Liver (tissue), 8 donors: ENCODE measurements at regions not wholly inside any gene's neighbourhood (a gene's known extent, or its start where the extent isn't known, plus 50 kb on each side); places are given as distances from the start of the nearest gene placed in this dataset.

Source experiments
- DNase-seq: peaks from one replicate; pipeline ENCODE4 v3.0.0-alpha.2; 2017; ENCODE audit warnings: low spot score
- H3K27ac ChIP-seq, 2 donors: one replicate each; pipeline ENCODE4 v1.7.0; 2013; ENCODE audit warnings: inconsistent platforms in 2 of 2, low read length in 2 of 2, control low read depth in 1 of 2, low read depth in 1 of 2, mild to moderate bottlenecking in 1 of 2
- H3K27me3 ChIP-seq, 4 donors: one replicate each; pipeline versions ENCODE4 v1.6.1 to v1.7.0; 2013; ENCODE audit warnings: low read length in 3 of 4, inconsistent platforms in 1 of 4, mild to moderate bottlenecking in 1 of 4, moderate library complexity in 1 of 4; ENCODE audit not compliant: control insufficient read depth in 4 of 4, insufficient read depth in 4 of 4
- H3K36me3 ChIP-seq, 4 donors: one replicate each; pipeline versions ENCODE4 v1.6.1 to v1.7.0; 2013; ENCODE audit warnings: low read length in 3 of 4, mild to moderate bottlenecking in 3 of 4, low read depth in 1 of 4, moderate library complexity in 1 of 4; ENCODE audit not compliant: control insufficient read depth in 4 of 4, insufficient read depth in 3 of 4
- H3K4me1 ChIP-seq, 4 donors: one replicate each; pipeline versions ENCODE4 v1.6.1 to v1.7.0; 2013; ENCODE audit warnings: low read length in 3 of 4, mild to moderate bottlenecking in 3 of 4, moderate library complexity in 1 of 4; ENCODE audit not compliant: control insufficient read depth in 4 of 4, insufficient read depth in 4 of 4
- H3K4me3 ChIP-seq, 3 donors: one replicate each; pipeline versions ENCODE4 v1.6.1 to v1.7.0; 2013; ENCODE audit warnings: low read length in 3 of 3, control low read depth in 1 of 3, low read depth in 1 of 3, mild to moderate bottlenecking in 1 of 3
- H3K9ac ChIP-seq, 2 donors: one replicate each; pipeline ENCODE4 v1.7.0; 2013; ENCODE audit warnings: low read length in 2 of 2, mild to moderate bottlenecking in 2 of 2, moderate library complexity in 2 of 2, control low read depth in 1 of 2, low read depth in 1 of 2
- H3K9me3 ChIP-seq, 4 donors: one replicate each; pipeline versions ENCODE4 v1.6.1 to v1.7.0; 2013; ENCODE audit warnings: low read length in 3 of 4; ENCODE audit not compliant: control insufficient read depth in 4 of 4
- EGR1 ChIP-seq, 2 donors: IDR thresholded peaks; 2 replicates each; pipeline ENCODE4 v1.6.1; 2016 to 2018; ENCODE audit warnings: antibody characterized with exemption in 2 of 2, low read depth in 2 of 2
- FOXA1 ChIP-seq: IDR thresholded peaks from 2 replicates; pipeline ENCODE4 v1.6.1; 2016; ENCODE audit warnings: antibody characterized with exemption
- FOXA2 ChIP-seq: IDR thresholded peaks from 2 replicates; pipeline ENCODE4 v1.6.1; 2016; ENCODE audit warnings: antibody characterized with exemption
- GABPA ChIP-seq, 2 donors: IDR thresholded peaks in 1 of 2; conservative IDR thresholded peaks in 1 of 2; 2 replicates each; pipeline ENCODE4 v1.6.1; 2016; ENCODE audit warnings: antibody characterized with exemption in 2 of 2, mild to moderate bottlenecking in 1 of 2, moderate library complexity in 1 of 2
- HNF4A ChIP-seq, 2 donors: conservative IDR thresholded peaks; 2 replicates each; pipeline ENCODE4 v1.6.1; 2016; ENCODE audit warnings: antibody characterized with exemption in 2 of 2, mild to moderate bottlenecking in 2 of 2
- HNF4G ChIP-seq: IDR thresholded peaks from 2 replicates; pipeline ENCODE4 v1.6.1; 2016; ENCODE audit warnings: antibody characterized with exemption
- JUND ChIP-seq, 2 donors: IDR thresholded peaks; 2 replicates each; pipeline ENCODE4 v1.6.1; 2016; ENCODE audit warnings: antibody characterized with exemption in 2 of 2
- NR2F2 ChIP-seq: IDR thresholded peaks from 2 replicates; pipeline ENCODE4 v1.6.1; 2016; ENCODE audit warnings: antibody characterized with exemption
- RAD21 ChIP-seq, 2 donors: IDR thresholded peaks; 2 replicates each; pipeline ENCODE4 v1.6.1; 2016; ENCODE audit warnings: antibody characterized with exemption in 2 of 2, mild to moderate bottlenecking in 2 of 2
- RXRA ChIP-seq, 2 donors: IDR thresholded peaks; 2 replicates each; pipeline ENCODE4 v1.6.1; 2017 to 2018; ENCODE audit warnings: antibody characterized with exemption in 2 of 2, mild to moderate bottlenecking in 1 of 2
- SP1 ChIP-seq: IDR thresholded peaks from 2 replicates; pipeline ENCODE4 v1.6.1; 2018; ENCODE audit warnings: antibody characterized with exemption, mild to moderate bottlenecking
- TAF1 ChIP-seq: conservative IDR thresholded peaks from 2 replicates; pipeline ENCODE4 v1.6.1; 2016; ENCODE audit warnings: antibody characterized with exemption, mild to moderate bottlenecking
- YY1 ChIP-seq: IDR thresholded peaks from 2 replicates; pipeline ENCODE4 v1.6.1; 2016; ENCODE audit warnings: antibody characterized with exemption, mild to moderate bottlenecking
- WGBS: extraction: QIAGEN DNeasy Blood & Tissue Kit; methylation state at CpG from one replicate; pipeline ENCODE4 v1.1.7; 2013; 5-methylcytosine and 5-hydroxymethylcytosine counted together
- TF ChIP-seq, protein P1 (sequence below): IDR thresholded peaks from 2 replicates; pipeline ENCODE4 v1.6.1; 2016; ENCODE audit warnings: antibody characterized with exemption, mild to moderate bottlenecking
- TF ChIP-seq, protein P2 (sequence below): IDR thresholded peaks from 2 replicates; pipeline ENCODE4 v1.6.1; 2016; ENCODE audit warnings: antibody characterized with exemption
- TF ChIP-seq, protein P3 (sequence below): IDR thresholded peaks from 2 replicates; pipeline ENCODE4 v1.6.1; 2016; ENCODE audit warnings: antibody characterized with exemption
- TF ChIP-seq, protein P4 (sequence below): IDR thresholded peaks from 2 replicates; pipeline ENCODE4 v1.6.1; 2016; ENCODE audit warnings: antibody characterized with exemption
- TF ChIP-seq, protein P5 (sequence below): fragments of 150-350 bp; IDR thresholded peaks from 2 replicates; pipeline ENCODE4 v1.5.1; 2017; ENCODE audit warnings: improper control_type of control experiment, low read depth, low read length; ENCODE audit not compliant: missing input control
- donor health status: healthy.
- donor health status: healthy.
- donor health status: healthy.
- donor health status: healthy.
- donor health status: healthy.

DNA sequence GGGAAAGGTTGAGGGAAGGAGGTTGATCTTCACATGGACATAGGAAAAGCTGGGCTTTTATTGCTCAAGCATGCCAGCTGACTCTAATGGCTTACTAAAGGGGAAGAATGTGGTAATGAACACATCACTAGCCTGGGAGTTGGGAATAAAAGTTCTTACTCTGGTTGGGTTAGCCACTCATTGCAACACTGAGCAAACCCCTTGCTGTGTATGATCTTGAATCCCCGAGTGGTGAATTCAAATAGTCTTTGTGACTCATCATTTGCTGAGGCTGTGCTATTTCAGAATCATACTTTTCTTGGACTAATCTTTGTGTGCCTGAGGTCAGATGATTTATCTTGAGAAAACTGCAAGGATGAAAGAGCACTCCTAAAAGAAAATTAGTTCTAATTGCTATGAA, 304.1 kb upstream of the ANO5 start:
- WGBS, result 63% methylated on average over 1 of the region's 1 CpG
- H3K9ac ChIP-seq, result no peak overlapping the region
- TF ChIP-seq SP1, result no peak
- TF ChIP-seq RAD21 (IDR thresholded peaks at IDR 0.05), result no peak
- TF ChIP-seq, protein P1, sequence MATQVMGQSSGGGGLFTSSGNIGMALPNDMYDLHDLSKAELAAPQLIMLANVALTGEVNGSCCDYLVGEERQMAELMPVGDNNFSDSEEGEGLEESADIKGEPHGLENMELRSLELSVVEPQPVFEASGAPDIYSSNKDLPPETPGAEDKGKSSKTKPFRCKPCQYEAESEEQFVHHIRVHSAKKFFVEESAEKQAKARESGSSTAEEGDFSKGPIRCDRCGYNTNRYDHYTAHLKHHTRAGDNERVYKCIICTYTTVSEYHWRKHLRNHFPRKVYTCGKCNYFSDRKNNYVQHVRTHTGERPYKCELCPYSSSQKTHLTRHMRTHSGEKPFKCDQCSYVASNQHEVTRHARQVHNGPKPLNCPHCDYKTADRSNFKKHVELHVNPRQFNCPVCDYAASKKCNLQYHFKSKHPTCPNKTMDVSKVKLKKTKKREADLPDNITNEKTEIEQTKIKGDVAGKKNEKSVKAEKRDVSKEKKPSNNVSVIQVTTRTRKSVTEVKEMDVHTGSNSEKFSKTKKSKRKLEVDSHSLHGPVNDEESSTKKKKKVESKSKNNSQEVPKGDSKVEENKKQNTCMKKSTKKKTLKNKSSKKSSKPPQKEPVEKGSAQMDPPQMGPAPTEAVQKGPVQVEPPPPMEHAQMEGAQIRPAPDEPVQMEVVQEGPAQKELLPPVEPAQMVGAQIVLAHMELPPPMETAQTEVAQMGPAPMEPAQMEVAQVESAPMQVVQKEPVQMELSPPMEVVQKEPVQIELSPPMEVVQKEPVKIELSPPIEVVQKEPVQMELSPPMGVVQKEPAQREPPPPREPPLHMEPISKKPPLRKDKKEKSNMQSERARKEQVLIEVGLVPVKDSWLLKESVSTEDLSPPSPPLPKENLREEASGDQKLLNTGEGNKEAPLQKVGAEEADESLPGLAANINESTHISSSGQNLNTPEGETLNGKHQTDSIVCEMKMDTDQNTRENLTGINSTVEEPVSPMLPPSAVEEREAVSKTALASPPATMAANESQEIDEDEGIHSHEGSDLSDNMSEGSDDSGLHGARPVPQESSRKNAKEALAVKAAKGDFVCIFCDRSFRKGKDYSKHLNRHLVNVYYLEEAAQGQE, result no peak
- TF ChIP-seq, protein P2, sequence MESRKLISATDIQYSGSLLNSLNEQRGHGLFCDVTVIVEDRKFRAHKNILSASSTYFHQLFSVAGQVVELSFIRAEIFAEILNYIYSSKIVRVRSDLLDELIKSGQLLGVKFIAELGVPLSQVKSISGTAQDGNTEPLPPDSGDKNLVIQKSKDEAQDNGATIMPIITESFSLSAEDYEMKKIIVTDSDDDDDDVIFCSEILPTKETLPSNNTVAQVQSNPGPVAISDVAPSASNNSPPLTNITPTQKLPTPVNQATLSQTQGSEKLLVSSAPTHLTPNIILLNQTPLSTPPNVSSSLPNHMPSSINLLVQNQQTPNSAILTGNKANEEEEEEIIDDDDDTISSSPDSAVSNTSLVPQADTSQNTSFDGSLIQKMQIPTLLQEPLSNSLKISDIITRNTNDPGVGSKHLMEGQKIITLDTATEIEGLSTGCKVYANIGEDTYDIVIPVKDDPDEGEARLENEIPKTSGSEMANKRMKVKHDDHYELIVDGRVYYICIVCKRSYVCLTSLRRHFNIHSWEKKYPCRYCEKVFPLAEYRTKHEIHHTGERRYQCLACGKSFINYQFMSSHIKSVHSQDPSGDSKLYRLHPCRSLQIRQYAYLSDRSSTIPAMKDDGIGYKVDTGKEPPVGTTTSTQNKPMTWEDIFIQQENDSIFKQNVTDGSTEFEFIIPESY, result no peak
- TF ChIP-seq HNF4A (conservative IDR thresholded peaks at IDR 0.05), result no peak
- TF ChIP-seq TAF1, result no peak
- no peak for TF ChIP-seq EGR1 (IDR thresholded peaks at IDR 0.05; ENCODE audit: low read depth in 2 of 2)
- no peak for TF ChIP-seq FOXA1
- TF ChIP-seq JUND (IDR thresholded peaks at IDR 0.05), result no peak
- TF ChIP-seq RXRA (IDR thresholded peaks at IDR 0.05), result no peak
- TF ChIP-seq HNF4G, result no peak
- TF ChIP-seq, protein P3, sequence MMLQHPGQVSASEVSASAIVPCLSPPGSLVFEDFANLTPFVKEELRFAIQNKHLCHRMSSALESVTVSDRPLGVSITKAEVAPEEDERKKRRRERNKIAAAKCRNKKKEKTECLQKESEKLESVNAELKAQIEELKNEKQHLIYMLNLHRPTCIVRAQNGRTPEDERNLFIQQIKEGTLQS, result no peak
- TF ChIP-seq NR2F2, result no peak
- TF ChIP-seq, protein P4, sequence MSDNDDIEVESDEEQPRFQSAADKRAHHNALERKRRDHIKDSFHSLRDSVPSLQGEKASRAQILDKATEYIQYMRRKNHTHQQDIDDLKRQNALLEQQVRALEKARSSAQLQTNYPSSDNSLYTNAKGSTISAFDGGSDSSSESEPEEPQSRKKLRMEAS, result no peak
- TF ChIP-seq, protein P5, sequence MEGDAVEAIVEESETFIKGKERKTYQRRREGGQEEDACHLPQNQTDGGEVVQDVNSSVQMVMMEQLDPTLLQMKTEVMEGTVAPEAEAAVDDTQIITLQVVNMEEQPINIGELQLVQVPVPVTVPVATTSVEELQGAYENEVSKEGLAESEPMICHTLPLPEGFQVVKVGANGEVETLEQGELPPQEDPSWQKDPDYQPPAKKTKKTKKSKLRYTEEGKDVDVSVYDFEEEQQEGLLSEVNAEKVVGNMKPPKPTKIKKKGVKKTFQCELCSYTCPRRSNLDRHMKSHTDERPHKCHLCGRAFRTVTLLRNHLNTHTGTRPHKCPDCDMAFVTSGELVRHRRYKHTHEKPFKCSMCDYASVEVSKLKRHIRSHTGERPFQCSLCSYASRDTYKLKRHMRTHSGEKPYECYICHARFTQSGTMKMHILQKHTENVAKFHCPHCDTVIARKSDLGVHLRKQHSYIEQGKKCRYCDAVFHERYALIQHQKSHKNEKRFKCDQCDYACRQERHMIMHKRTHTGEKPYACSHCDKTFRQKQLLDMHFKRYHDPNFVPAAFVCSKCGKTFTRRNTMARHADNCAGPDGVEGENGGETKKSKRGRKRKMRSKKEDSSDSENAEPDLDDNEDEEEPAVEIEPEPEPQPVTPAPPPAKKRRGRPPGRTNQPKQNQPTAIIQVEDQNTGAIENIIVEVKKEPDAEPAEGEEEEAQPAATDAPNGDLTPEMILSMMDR, result no peak
- TF ChIP-seq YY1, result no peak
- no peak for TF ChIP-seq FOXA2
- no peak for TF ChIP-seq GABPA (IDR thresholded peaks at IDR 0.05 in 1 of 2, conservative IDR thresholded peaks at IDR 0.05 in 1 of 2)
- DNase-seq, result no peak
- no peaks in the 10 kb centered on the region for H3K4me1 ChIP-seq
- H3K27me3 ChIP-seq, result no peaks in the 10 kb centered on the region
- H3K27ac ChIP-seq, result no peak overlapping the region
- H3K9me3 ChIP-seq, result no peaks in the 10 kb centered on the region
- no peak overlapping the region for H3K4me3 ChIP-seq
- H3K36me3 ChIP-seq, result no peaks in the 10 kb centered on the region
